ENCODE measurements at regions not wholly inside any gene's neighbourhood (a gene's known extent, or its start where the extent isn't known, plus 50 kb on each side); places are given as distances from the start of the nearest gene placed in this dataset.

DNA sequence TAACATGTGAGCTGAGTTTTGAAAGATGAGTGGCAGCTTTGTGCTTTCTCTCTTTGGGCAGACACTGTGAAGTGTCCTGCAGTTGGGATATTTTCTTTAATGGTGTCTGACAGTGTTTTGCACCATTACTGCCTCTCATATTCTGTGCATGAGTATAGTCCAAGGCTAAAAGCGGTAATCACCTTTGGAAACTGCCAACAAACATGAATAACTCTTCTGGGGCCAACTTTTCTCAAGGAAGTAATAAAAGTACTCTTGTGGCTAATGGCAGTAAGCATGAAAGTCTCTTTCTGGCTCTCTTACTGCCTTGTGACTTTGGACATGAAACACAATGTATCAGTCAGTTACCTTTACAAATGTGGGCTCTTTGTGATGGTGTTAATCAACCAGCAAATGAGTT is 91.7 kb upstream of the SOX4 start:
- TF ChIP-seq POLR2A (IDR thresholded peaks at IDR 0.05; ENCODE audit: low read depth, low read length): no peak
- no peak for TF ChIP-seq POLR2AphosphoS5 (IDR thresholded peaks at IDR 0.05; ENCODE audit: low read depth, low read length)
- no peak for TF ChIP-seq TAF1 (IDR thresholded peaks at IDR 0.05; ENCODE audit: borderline replicate concordance, low read depth, low read length)
